OCI-LY7 (cell line): ENCODE measurements at regions not wholly inside any gene's neighbourhood (a gene's known extent, or its start where the extent isn't known, plus 50 kb on each side); places are given as distances from the start of the nearest gene placed in this dataset.

Experiments used
- BruUV-seq: library from RNA; stranded (reverse); fragments of 400-500 nt; replicated peaks from 2 replicates; lab custom pipeline; 2021; lab: Mats Ljungman, UMichigan
- CTCF ChIA-PET: fragments of 300-600 bp; sonication (Branson Sonifier 250); formaldehyde crosslinking; loops from one replicate; lab custom pipeline; 2022; ENCODE audit warnings: antibody characterized with exemption; ENCODE audit not compliant: unreplicated experiment; lab: Charles Lee
- POLR2A ChIA-PET: fragments of 300-600 bp; sonication (Branson Sonifier 250); formaldehyde crosslinking; loops from one replicate; lab custom pipeline; 2022; ENCODE audit warnings: antibody characterized with exemption; lab: Charles Lee
- DNase-seq: peaks from one replicate; pipeline ENCODE4 v3.0.0-alpha.2; 2015; ENCODE audit warnings: low spot score
- H2AFZ ChIP-seq: fragments of 200-600 bp; sonication (generic), shearing (Covaris generic); 2 replicates; pipeline ENCODE4 v1.6.1; 2014; ENCODE audit warnings: mild to moderate bottlenecking, antibody characterized with exemption, low read length, moderate library complexity
- H3K27ac ChIP-seq: fragments of 200-600 bp; sonication (generic); 2 replicates; pipeline ENCODE4 v1.5.1; 2014; ENCODE audit warnings: mixed run types, low read depth, mild to moderate bottlenecking, moderate library complexity, low read length, inconsistent platforms; ENCODE audit not compliant: poor library complexity, severe bottlenecking
- H3K36me3 ChIP-seq: fragments of 200-600 bp; sonication (generic); 2 replicates; pipeline ENCODE4 v1.6.1; 2014; ENCODE audit warnings: mild to moderate bottlenecking, antibody characterized with exemption, low read length, moderate library complexity, mixed read lengths; ENCODE audit not compliant: insufficient read depth
- H3K4me1 ChIP-seq: fragments of 200-600 bp; sonication (generic); 2 replicates; pipeline ENCODE4 v1.5.1; 2014; ENCODE audit warnings: mild to moderate bottlenecking, low read length; ENCODE audit not compliant: insufficient read depth, poor library complexity, severe bottlenecking
- H3K4me2 ChIP-seq: fragments of 200-600 bp; sonication (generic); 2 replicates; pipeline ENCODE4 v1.6.1; 2014; ENCODE audit warnings: mild to moderate bottlenecking, low read length
- H3K4me3 ChIP-seq: fragments of 200-600 bp; sonication (generic); 2 replicates; pipeline ENCODE4 v1.5.1; 2014; ENCODE audit warnings: mild to moderate bottlenecking, low read depth, low read length; ENCODE audit not compliant: poor library complexity, severe bottlenecking
- H3K79me2 ChIP-seq: fragments of 200-600 bp; sonication (generic); 2 replicates; pipeline ENCODE4 v1.6.1; 2016; ENCODE audit warnings: low read depth, mild to moderate bottlenecking, low read length, moderate library complexity, mixed read lengths; ENCODE audit not compliant: insufficient read depth
- H3K9me2 ChIP-seq: fragments of 200-600 bp; sonication (generic); 2 replicates; pipeline ENCODE4 v1.6.1; 2016; ENCODE audit warnings: mild to moderate bottlenecking, low read length, mixed read lengths; ENCODE audit not compliant: insufficient read depth
- H3K9me3 ChIP-seq: fragments of 200-600 bp; sonication (generic); 2 replicates; pipeline ENCODE4 v1.6.1; 2014; ENCODE audit warnings: mild to moderate bottlenecking, mixed run types, low read length, mixed read lengths
- H4K20me1 ChIP-seq: fragments of 200-600 bp; sonication (generic); 2 replicates; pipeline ENCODE4 v1.6.1; 2014; ENCODE audit warnings: mild to moderate bottlenecking, antibody characterized with exemption, low read length, moderate library complexity, mixed read lengths; ENCODE audit not compliant: insufficient read depth
- EZH2phosphoT487 ChIP-seq: fragments of 200-600 bp; sonication (generic); IDR thresholded peaks from 2 replicates; pipeline ENCODE4 v1.6.1; 2018; ENCODE audit warnings: low read depth, borderline replicate concordance, mild to moderate bottlenecking, mixed run types, antibody characterized with exemption, low read length, moderate library complexity, mixed read lengths
- intact Hi-C: fragments of 100-400 bp; cut with micrococcal nuclease; formaldehyde crosslinking; loops from one replicate; pipeline ENCODE4 v1.10.0; 2022; ENCODE audit not compliant: unreplicated experiment
- TF ChIP-seq, protein P1 (sequence below): fragments of 200-600 bp; sonication (generic); conservative IDR thresholded peaks from 2 replicates; pipeline ENCODE4 v1.5.1; 2014; ENCODE audit warnings: mild to moderate bottlenecking, antibody characterized with exemption, low read length, moderate library complexity, mixed read lengths

DNA sequence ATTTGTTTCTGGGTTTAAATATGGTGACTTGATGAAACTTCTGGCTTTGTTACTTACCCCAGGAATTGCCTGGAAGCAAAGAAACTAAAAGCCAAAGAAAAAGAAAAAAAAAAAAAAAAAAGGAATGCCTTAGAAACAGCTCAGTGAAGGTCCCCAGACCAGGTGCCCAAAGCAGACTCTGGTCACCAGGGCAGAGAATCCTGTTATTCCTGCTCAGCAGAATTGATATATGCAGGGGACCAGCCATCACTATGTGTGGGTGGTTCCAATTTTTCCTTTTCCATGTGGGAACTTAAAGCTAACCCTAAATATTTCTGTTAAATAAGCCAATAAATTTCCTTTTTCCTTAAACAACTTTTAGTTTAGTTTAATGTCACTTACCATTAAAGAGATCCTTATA, 100.8 kb upstream of the TPRG1 start:
- no peak overlapping the region for H3K4me3 ChIP-seq
- BruUV-seq: no TSS peak
- no peak overlapping the region for H2AFZ ChIP-seq
- ChIA-PET CTCF (no interaction called here), POLR2A (interaction anchor here (0.6 kb wide), 1 partner anchor 1449 kb away, joined by 3 read pairs; no protein-coding TSS in a partner anchor)
- no peaks in the 10 kb centered on the region for H3K79me2 ChIP-seq
- no peaks in the 10 kb centered on the region for H3K36me3 ChIP-seq
- no peak overlapping the region for H3K27ac ChIP-seq
- no peaks in the 10 kb centered on the region for H3K9me2 ChIP-seq
- no peak for DNase-seq
- no peak overlapping the region for H3K4me2 ChIP-seq
- H3K4me1 ChIP-seq: no peaks in the 10 kb centered on the region
- intact Hi-C loops: no loop called here
- TF ChIP-seq, protein P1, sequence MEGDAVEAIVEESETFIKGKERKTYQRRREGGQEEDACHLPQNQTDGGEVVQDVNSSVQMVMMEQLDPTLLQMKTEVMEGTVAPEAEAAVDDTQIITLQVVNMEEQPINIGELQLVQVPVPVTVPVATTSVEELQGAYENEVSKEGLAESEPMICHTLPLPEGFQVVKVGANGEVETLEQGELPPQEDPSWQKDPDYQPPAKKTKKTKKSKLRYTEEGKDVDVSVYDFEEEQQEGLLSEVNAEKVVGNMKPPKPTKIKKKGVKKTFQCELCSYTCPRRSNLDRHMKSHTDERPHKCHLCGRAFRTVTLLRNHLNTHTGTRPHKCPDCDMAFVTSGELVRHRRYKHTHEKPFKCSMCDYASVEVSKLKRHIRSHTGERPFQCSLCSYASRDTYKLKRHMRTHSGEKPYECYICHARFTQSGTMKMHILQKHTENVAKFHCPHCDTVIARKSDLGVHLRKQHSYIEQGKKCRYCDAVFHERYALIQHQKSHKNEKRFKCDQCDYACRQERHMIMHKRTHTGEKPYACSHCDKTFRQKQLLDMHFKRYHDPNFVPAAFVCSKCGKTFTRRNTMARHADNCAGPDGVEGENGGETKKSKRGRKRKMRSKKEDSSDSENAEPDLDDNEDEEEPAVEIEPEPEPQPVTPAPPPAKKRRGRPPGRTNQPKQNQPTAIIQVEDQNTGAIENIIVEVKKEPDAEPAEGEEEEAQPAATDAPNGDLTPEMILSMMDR: no peak
- no peak for TF ChIP-seq EZH2phosphoT487
- no peaks in the 10 kb centered on the region for H3K9me3 ChIP-seq
- H4K20me1 ChIP-seq: no peaks in the 10 kb centered on the region

DNA sequence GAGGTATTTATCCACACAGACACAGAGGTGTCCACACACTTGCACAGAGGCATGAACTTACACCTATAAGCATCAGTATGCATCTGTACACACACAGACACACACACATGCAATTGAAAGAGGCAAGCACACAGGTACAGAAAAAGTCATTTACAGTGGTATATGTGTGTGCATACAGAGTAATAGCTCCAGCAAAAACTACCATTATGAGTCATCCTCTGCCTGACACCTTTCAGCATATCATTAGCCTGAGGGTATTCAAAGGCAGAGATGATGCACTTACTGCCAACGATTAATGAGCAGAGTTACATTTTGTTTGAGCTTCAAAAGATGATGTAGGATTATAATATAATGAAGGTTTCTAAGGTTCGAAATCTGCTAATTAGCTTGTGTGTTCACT, 100.3 kb upstream of the TPRG1 start:
- TF ChIP-seq, protein P1: no peak
- no peak for TF ChIP-seq EZH2phosphoT487
- Histone ChIP-seq H3K79me2 (no peaks in the 10 kb centered on the region), H3K4me2 (no peak overlapping the region), H2AFZ (no peak overlapping the region), H3K27ac (no peak overlapping the region), H3K9me2 (no peaks in the 10 kb centered on the region), H3K4me3 (no peak overlapping the region), H3K4me1 (no peaks in the 10 kb centered on the region), H4K20me1 (no peaks in the 10 kb centered on the region), H3K36me3 (no peaks in the 10 kb centered on the region), H3K9me3 (no peaks in the 10 kb centered on the region)
- POLR2A ChIA-PET: interaction anchor here (0.6 kb wide), 1 partner anchor 1449 kb away, joined by 3 read pairs; no protein-coding TSS in a partner anchor
- CTCF ChIA-PET: no interaction called here
- no peak for DNase-seq
- intact Hi-C loops: no loop called here
- BruUV-seq: no TSS peak

DNA sequence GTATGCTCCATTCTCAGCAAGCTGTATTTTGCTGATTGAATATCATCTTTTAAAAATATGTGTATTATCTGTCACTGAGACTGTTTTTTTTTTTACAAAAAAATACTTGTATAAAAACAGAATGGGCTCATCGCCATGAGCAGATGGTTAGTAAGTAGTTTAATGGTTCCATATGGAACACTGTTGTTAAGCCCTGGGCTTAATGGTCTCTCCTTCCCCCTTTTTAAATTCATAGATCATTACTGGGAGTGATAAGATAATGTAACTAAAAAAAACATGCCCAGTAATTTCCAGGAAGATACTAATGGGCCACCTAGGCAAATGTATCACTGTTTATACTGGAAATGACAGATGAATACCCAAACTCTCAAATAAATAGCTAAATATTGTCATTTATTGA, 95.3 kb upstream of the TPRG1 start:
- BruUV-seq: no TSS peak

More for the DNA sequence above, 95.3 kb upstream of the TPRG1 start:
- H3K4me1 ChIP-seq: no peaks in the 10 kb centered on the region
- H3K4me3 ChIP-seq: no peak overlapping the region
- TF ChIP-seq, protein P1: no peak
- no peak for TF ChIP-seq EZH2phosphoT487
- H3K36me3 ChIP-seq: no peaks in the 10 kb centered on the region
- DNase-seq: no peak
- H2AFZ ChIP-seq: no peak overlapping the region
- H3K9me2 ChIP-seq: no peaks in the 10 kb centered on the region
- intact Hi-C loops: no loop called here
- H3K9me3 ChIP-seq: no peaks in the 10 kb centered on the region
- POLR2A ChIA-PET: no interaction called here
- H3K27ac ChIP-seq: no peak overlapping the region
- H3K79me2 ChIP-seq: no peaks in the 10 kb centered on the region
- H4K20me1 ChIP-seq: no peaks in the 10 kb centered on the region
- H3K4me2 ChIP-seq: no peak overlapping the region
- CTCF ChIA-PET: no interaction called here
